HG03521 (cell line): ENCODE measurements at regions not wholly inside any gene's neighbourhood (a gene's known extent, or its start where the extent isn't known, plus 50 kb on each side); places are given as distances from the start of the nearest gene placed in this dataset.

ENCODE experiments used
- ATAC-seq: cut with Tn5 transposase; IDR thresholded peaks from one replicate; pipeline ENCODE4 v1.9.1; 2021; ENCODE audit warnings: mild to moderate bottlenecking, moderate library complexity; ENCODE audit not compliant: unreplicated experiment

- ATAC-seq = no peak
Observed at GRCh38 chr3:159904455-159904854, 84.2 kb upstream of the IL12A start.

- no peak for ATAC-seq
Observed at GRCh38 chr3:159904911-159905310, 83.7 kb upstream of the IL12A start.

- ATAC-seq = no peak
Observed at GRCh38 chr3:159907828-159908227, 80.8 kb upstream of the IL12A start.

GRCh38 chr3:159910991-159911663 is 77.5 kb upstream of the IL12A start:
- ATAC-seq = peak; percentile 92

GRCh38 chr3:159911664-159912037 is 77.0 kb upstream of the IL12A start:
- ATAC-seq = no peak

GRCh38 chr3:159913712-159914414 is 74.8 kb upstream of the IL12A start:
- no peak for ATAC-seq

- no peak for ATAC-seq
Observed at GRCh38 chr3:159914426-159914825, 74.2 kb upstream of the IL12A start.

GRCh38 chr3:159916052-159916451 is 72.6 kb upstream of the IL12A start:
- no peak for ATAC-seq

- no peak for ATAC-seq
Observed at GRCh38 chr3:159917141-159917540, 71.5 kb upstream of the IL12A start.

GRCh38 chr3:159919873-159920272 is 68.8 kb upstream of the IL12A start:
- ATAC-seq = peak; percentile 67

GRCh38 chr3:159922193-159922840 is 66.3 kb upstream of the IL12A start:
- ATAC-seq = no peak

- peak; percentile 96 for ATAC-seq
Observed at GRCh38 chr3:159922861-159923312, 65.7 kb upstream of the IL12A start.

- ATAC-seq = no peak
Observed at GRCh38 chr3:159923336-159923735, 65.3 kb upstream of the IL12A start.

GRCh38 chr3:159923956-159924355 is 64.7 kb upstream of the IL12A start:
- no peak for ATAC-seq

GRCh38 chr3:159924411-159924810 is 64.2 kb upstream of the IL12A start:
- no peak for ATAC-seq

- ATAC-seq = no peak
Observed at GRCh38 chr3:159925248-159925647, 63.4 kb upstream of the IL12A start.

- ATAC-seq = no peak
Observed at GRCh38 chr3:159926573-159926972, 62.1 kb upstream of the IL12A start.

GRCh38 chr3:159928071-159928491 is 60.6 kb upstream of the IL12A start:
- ATAC-seq = no peak

- no peak for ATAC-seq
Observed at GRCh38 chr3:159928666-159929065, 60.0 kb upstream of the IL12A start.

GRCh38 chr3:159929171-159930141 is 59.2 kb upstream of the IL12A start:
- peak; percentile 59 for ATAC-seq

- no peak for ATAC-seq
Observed at GRCh38 chr3:159934216-159934615, 54.4 kb upstream of the IL12A start.
